Spleen (tissue), 11 donors: ENCODE measurements at regions not wholly inside any gene's neighbourhood (a gene's known extent, or its start where the extent isn't known, plus 50 kb on each side); places are given as distances from the start of the nearest gene placed in this dataset.

ENCODE experiments used
- DNase-seq: peaks from one replicate; pipeline ENCODE4 v3.0.0-alpha.2; 2020
- H3K27ac ChIP-seq, 8 donors: fragments of 200-600 bp; sonication (generic) in 7 of 8; 1 replicate in 4 of 8; 2 replicates in 4 of 8; pipeline versions ENCODE4 v1.5.0 to v1.8.0; 2016 to 2021; ENCODE audit warnings: inconsistent platforms in 4 of 8, mild to moderate bottlenecking in 4 of 8, moderate library complexity in 1 of 8
- H3K27me3 ChIP-seq, 7 donors: fragments of 200-600 bp; sonication (generic) in 6 of 7; replicated peaks in 1 of 7; 1 replicate in 4 of 7; 2 replicates in 3 of 7; pipeline versions ENCODE4 v1.5.0 to v1.8.0; 2016 to 2021; ENCODE audit warnings: inconsistent platforms in 3 of 7, mild to moderate bottlenecking in 1 of 7
- H3K36me3 ChIP-seq, 6 donors: fragments of 200-600 bp; sonication (generic) in 5 of 6; 1 replicate in 4 of 6; 2 replicates in 2 of 6; pipeline versions ENCODE4 v1.5.0 to v1.8.0; 2016 to 2021; ENCODE audit warnings: inconsistent platforms in 2 of 6
- H3K4me1 ChIP-seq, 6 donors: fragments of 200-600 bp; sonication (generic) in 5 of 6; 1 replicate in 3 of 6; 2 replicates in 3 of 6; pipeline versions ENCODE4 v1.5.0 to v1.8.0; 2016 to 2021; ENCODE audit warnings: inconsistent platforms in 3 of 6
- H3K4me3 ChIP-seq, 8 donors: fragments of 200-600 bp; sonication (generic) in 7 of 8; 1 replicate in 4 of 8; 2 replicates in 4 of 8; pipeline versions ENCODE4 v1.5.0 to v1.8.0; 2016 to 2021; ENCODE audit warnings: inconsistent platforms in 4 of 8, mild to moderate bottlenecking in 4 of 8, moderate library complexity in 2 of 8
- H3K9me3 ChIP-seq, 8 donors: fragments of 200-600 bp; sonication (generic) in 7 of 8; 1 replicate in 4 of 8; 2 replicates in 4 of 8; pipeline versions ENCODE4 v1.5.0 to v1.8.0; 2016 to 2021; ENCODE audit warnings: inconsistent platforms in 4 of 8
- POLR2A ChIP-seq, 3 donors: fragments of 450-650 bp; IDR thresholded peaks; one replicate each; pipeline ENCODE4 v1.5.1; 2017; ENCODE audit warnings: antibody characterized with exemption in 3 of 3, mild to moderate bottlenecking in 1 of 3
- POLR2AphosphoS5 ChIP-seq, 3 donors: sonication (generic); formaldehyde crosslinking; IDR thresholded peaks; one replicate each; pipeline ENCODE4 v1.5.1; 2017; ENCODE audit warnings: antibody characterized with exemption in 3 of 3
- WGBS, 5 donors: extraction: QIAGEN DNeasy Blood & Tissue Kit in 3 of 5; methylation state at CpG; one replicate each; pipeline versions ENCODE4 v1.1.5 to v1.1.7; 2013 to 2018; 5-methylcytosine and 5-hydroxymethylcytosine counted together
- intact Hi-C: fragments of 100-400 bp; cut with DNase I; formaldehyde crosslinking; loops from one replicate; pipeline ENCODE4 v1.15.0; 2023; ENCODE audit warnings: low total_unique reads
- TF ChIP-seq, protein P1 (sequence below), 11 experiments: fragments of 200-600 bp in 7 of 11; fragments of 450-650 bp in 4 of 11; sonication (generic) in 4 of 11; IDR thresholded peaks in 8 of 11; conservative IDR thresholded peaks in 3 of 11; 1 replicate in 7 of 11; 2 replicates in 4 of 11; pipeline versions ENCODE4 v1.4.0 to v1.8.0; 2016 to 2021; ENCODE audit warnings: antibody characterized with exemption in 11 of 11, inconsistent platforms in 4 of 11, mild to moderate bottlenecking in 1 of 11
- donor health status: healthy with polysubstance abuse.
- donor health status: DM: no; HTN: no; CAD: no; lungs with moderate emphysema.
- donor health status: DM: no; HTN: no; CAD: no.
- donor health status: Bipolar disorder and iron deficiency.
- donor health status: healthy.
- donor health status: DM: no; HTN: no; CAD: no.
- donor health status: DM: yes; HTN: yes; CAD: no.

DNA sequence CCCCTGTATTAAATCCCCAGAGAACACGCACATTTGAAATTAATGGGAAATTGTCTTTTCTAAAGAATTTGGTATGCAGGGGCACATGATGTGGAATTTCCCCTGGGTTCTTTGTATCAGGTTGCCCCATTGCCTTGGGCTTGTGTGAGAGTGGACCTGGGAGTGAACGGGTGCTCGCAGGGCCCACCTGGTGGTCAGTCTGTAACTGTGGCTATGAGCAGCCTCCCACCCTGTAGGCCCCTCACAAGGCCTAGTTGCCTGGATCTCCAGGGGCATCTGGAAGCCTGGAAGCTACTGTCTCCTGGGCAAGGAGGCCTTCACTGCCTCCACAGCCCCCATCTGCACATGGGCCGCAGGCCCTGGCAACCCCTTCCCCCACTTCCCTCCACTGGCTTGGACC, 96.7 kb downstream of the SLC25A47 start:
- intact Hi-C loops = no loop called here
- H3K4me1 ChIP-seq = peaks cover 0 to 27% (median under 1%) of the 10 kb centered on the region in 6 donors
- TF ChIP-seq POLR2A (IDR thresholded peaks at IDR 0.05) (no peak), POLR2AphosphoS5 (IDR thresholded peaks at IDR 0.05) (no peak)
- TF ChIP-seq, protein P1, sequence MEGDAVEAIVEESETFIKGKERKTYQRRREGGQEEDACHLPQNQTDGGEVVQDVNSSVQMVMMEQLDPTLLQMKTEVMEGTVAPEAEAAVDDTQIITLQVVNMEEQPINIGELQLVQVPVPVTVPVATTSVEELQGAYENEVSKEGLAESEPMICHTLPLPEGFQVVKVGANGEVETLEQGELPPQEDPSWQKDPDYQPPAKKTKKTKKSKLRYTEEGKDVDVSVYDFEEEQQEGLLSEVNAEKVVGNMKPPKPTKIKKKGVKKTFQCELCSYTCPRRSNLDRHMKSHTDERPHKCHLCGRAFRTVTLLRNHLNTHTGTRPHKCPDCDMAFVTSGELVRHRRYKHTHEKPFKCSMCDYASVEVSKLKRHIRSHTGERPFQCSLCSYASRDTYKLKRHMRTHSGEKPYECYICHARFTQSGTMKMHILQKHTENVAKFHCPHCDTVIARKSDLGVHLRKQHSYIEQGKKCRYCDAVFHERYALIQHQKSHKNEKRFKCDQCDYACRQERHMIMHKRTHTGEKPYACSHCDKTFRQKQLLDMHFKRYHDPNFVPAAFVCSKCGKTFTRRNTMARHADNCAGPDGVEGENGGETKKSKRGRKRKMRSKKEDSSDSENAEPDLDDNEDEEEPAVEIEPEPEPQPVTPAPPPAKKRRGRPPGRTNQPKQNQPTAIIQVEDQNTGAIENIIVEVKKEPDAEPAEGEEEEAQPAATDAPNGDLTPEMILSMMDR (IDR thresholded peaks at IDR 0.05 in 8 of 11, conservative IDR thresholded peaks at IDR 0.05 in 3 of 11) = no peak
- H3K27ac ChIP-seq = no peak overlapping the region
- H3K27me3 ChIP-seq = no peaks in the 10 kb centered on the region
- H3K9me3 ChIP-seq = no peaks in the 10 kb centered on the region
- peaks cover 0 to 3% (median 0%) of the 10 kb centered on the region in 6 donors for H3K36me3 ChIP-seq
- DNase-seq = peak; percentile 27
- 92 to 94% (median 94%) methylated on average over 4 of the region's 4 CpGs for WGBS, 5 donors
- no peak overlapping the region for H3K4me3 ChIP-seq

DNA sequence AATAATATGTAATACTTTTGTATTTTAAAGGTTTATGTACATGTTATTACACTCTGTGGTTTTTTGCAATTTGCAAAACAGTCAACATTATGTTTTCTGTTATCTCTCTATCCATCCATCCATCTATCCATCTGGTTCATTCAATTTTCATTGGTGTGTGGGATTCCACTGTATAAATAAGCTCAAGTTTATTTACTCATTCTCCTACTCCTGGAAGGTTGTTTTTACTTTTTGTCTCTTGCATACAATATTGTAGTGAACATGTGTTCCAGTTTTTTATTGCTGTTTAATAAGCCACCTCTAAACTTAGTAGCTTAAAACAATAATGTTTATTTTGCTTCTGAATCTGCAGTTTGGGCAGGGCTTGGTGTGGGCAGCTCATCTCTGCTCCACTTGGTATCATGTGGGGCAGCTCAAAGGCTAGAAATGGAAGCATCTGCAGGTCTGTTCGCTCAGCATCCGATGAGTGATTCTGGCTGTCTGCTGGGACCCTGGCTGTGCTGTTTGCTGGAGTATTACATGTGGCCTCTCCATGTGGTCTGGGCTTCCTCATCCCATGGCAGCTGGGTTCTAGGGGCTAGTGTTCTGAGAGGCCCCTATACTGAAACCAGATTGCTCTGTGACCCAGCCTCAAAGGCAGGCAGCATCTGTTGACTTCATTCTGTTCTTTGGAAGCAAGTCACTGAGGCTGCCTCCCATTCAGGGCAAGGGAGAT, 98.8 kb downstream of the SLC25A47 start:
- Histone ChIP-seq H3K9me3 (no peaks in the 10 kb centered on the region), H3K27ac (no peak overlapping the region), H3K27me3 (no peaks in the 10 kb centered on the region), H3K36me3 (peaks cover 0 to 3% (median 0%) of the 10 kb centered on the region in 6 donors), H3K4me3 (no peak overlapping the region), H3K4me1 (peaks cover 0 to 18% (median 3%) of the 10 kb centered on the region in 6 donors)
- intact Hi-C loops = no loop called here
- 44 to 72% (median 50%) methylated on average over 2 of the region's 2 CpGs for WGBS, 5 donors
- TF ChIP-seq POLR2A (IDR thresholded peaks at IDR 0.05) (no peak), POLR2AphosphoS5 (IDR thresholded peaks at IDR 0.05) (no peak)
- TF ChIP-seq, protein P1 (IDR thresholded peaks at IDR 0.05 in 8 of 11, conservative IDR thresholded peaks at IDR 0.05 in 3 of 11) = no peak
- peak; percentile 47 for DNase-seq

DNA sequence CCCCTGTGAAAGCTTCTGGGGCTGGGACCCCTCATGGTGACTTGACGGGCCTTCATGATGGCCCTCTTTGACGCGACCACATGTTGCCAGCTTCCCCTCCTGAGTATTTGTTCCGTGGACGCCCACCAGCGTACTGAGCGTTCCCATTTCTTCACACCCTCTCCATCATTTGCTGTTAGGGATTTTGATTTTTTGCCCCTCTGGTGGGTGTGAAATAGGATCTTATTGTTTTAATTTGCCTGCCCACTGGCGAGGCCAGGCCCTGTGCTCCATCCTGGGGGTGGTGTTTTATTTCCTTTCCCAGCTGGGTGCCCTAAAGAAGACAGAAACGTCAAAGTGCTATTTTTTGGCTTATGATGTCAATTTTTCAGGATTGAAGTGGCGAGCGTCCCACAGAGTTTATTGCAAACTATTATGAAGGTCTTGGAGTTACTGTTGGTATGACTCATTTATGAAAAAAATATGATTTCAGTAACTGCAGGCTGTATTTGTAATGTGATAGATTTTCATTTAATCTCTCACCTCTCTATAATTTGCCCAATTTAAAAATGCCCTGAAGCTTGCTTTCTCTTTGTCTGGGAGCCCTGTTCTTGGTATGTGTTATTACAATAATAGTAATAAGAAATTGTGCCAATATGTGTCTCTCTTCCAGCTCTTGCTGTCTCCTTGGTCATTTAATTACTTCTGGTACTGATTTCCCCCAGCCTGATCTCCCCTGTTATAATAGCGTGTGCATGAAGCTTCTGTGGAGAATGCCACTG, 99.6 kb downstream of the SLC25A47 start:
- H3K4me1 ChIP-seq = peaks cover 0 to 19% (median 3%) of the 10 kb centered on the region in 6 donors
- DNase-seq = no peak
- no peaks in the 10 kb centered on the region for H3K27me3 ChIP-seq
- no peak overlapping the region for H3K4me3 ChIP-seq
- whole genome bisulfite sequencing, 5 donors = 91 to 95% (median 93%) methylated on average over 12 of the region's 12 CpGs
- H3K9me3 ChIP-seq = no peaks in the 10 kb centered on the region
- intact Hi-C loops = no loop called here
- peaks cover 0 to 3% (median 0%) of the 10 kb centered on the region in 6 donors for H3K36me3 ChIP-seq
- H3K27ac ChIP-seq = no peak overlapping the region
- TF ChIP-seq, protein P1 (IDR thresholded peaks at IDR 0.05 in 8 of 11, conservative IDR thresholded peaks at IDR 0.05 in 3 of 11) = no peak
- TF ChIP-seq POLR2AphosphoS5 (IDR thresholded peaks at IDR 0.05) (no peak), POLR2A (IDR thresholded peaks at IDR 0.05) (no peak)
